H1 (cell line): ENCODE measurements at regions not wholly inside any gene's neighbourhood (a gene's known extent, or its start where the extent isn't known, plus 50 kb on each side); places are given as distances from the start of the nearest gene placed in this dataset.

Experiments
- CBX5 ChIP-seq: fragments of 300-800, 300-1000 bp; sonication (generic); IDR thresholded peaks from 2 replicates; pipeline ENCODE4 v1.7.1; 2016; ENCODE audit warnings: antibody characterized with exemption, low read length, low read depth
- RBBP5 ChIP-seq: IDR thresholded peaks from 2 replicates; pipeline ENCODE4 v1.7.1; 2012; ENCODE audit warnings: low read depth, mild to moderate bottlenecking, inconsistent platforms, low read length, moderate library complexity, borderline replicate concordance
- SIRT6 ChIP-seq: IDR thresholded peaks from one replicate; pipeline ENCODE4 v1.7.1; 2012; ENCODE audit warnings: low read length, inconsistent platforms
- SIX5 ChIP-seq: IDR thresholded peaks from 2 replicates; pipeline ENCODE4 v1.6.1; 2011; ENCODE audit warnings: mild to moderate bottlenecking, low read depth, low read length
- SP2 ChIP-seq: IDR thresholded peaks from 2 replicates; pipeline ENCODE4 v1.6.1; 2012; ENCODE audit warnings: mild to moderate bottlenecking, low read length, inconsistent platforms
- TF ChIP-seq, protein P1 (sequence below), 3 experiments: IDR thresholded peaks; 1 replicate in 2 of 3; 2 replicates in 1 of 3; pipeline versions ENCODE4 v1.5.1 to v1.6.1; 2011; ENCODE audit warnings: low read length in 3 of 3, mild to moderate bottlenecking in 3 of 3, inconsistent platforms in 2 of 3, low read depth in 1 of 3, moderate library complexity in 1 of 3; ENCODE audit not compliant: insufficient read depth in 1 of 3; ENCODE audit errors: control extremely low read depth in 1 of 3

DNA sequence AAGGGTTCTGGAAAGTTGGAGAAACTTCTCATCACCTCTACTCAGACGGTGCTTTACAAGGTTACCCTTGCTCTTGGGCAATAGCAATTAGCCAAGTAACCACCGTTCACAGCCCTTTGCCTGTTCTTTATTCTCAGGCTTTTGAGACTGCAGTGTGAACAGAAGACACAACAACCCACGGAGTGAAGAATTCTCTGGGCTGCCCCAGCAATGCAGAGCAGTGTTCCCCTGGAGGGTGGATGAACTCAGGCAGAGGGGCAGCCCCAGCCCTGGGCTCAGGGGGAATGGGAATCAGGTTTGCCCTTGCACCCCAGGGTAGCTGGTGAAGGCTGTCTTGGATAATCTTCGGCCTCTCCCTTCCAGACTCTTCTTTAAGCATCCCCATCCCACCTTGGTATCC, 69.1 kb downstream of the MCFD2 start (continued):
- TF ChIP-seq RBBP5, result no peak
- no peak for TF ChIP-seq CBX5
- no peak for TF ChIP-seq SP2
- TF ChIP-seq, protein P1, sequence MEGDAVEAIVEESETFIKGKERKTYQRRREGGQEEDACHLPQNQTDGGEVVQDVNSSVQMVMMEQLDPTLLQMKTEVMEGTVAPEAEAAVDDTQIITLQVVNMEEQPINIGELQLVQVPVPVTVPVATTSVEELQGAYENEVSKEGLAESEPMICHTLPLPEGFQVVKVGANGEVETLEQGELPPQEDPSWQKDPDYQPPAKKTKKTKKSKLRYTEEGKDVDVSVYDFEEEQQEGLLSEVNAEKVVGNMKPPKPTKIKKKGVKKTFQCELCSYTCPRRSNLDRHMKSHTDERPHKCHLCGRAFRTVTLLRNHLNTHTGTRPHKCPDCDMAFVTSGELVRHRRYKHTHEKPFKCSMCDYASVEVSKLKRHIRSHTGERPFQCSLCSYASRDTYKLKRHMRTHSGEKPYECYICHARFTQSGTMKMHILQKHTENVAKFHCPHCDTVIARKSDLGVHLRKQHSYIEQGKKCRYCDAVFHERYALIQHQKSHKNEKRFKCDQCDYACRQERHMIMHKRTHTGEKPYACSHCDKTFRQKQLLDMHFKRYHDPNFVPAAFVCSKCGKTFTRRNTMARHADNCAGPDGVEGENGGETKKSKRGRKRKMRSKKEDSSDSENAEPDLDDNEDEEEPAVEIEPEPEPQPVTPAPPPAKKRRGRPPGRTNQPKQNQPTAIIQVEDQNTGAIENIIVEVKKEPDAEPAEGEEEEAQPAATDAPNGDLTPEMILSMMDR (IDR thresholded peaks at IDR 0.05; ENCODE audit: control extremely low read depth in 1 of 3, insufficient read depth in 1 of 3, low read depth in 1 of 3, low read length in 3 of 3), result no peak
- TF ChIP-seq SIRT6, result no peak
- no peak for TF ChIP-seq SIX5
- TF ChIP-seq, all 59 proteins: peak for 0
